HG02588 (cell line): ENCODE measurements at regions not wholly inside any gene's neighbourhood (a gene's known extent, or its start where the extent isn't known, plus 50 kb on each side); places are given as distances from the start of the nearest gene placed in this dataset.

Source experiments
- ATAC-seq: cut with Tn5 transposase; IDR thresholded peaks from one replicate; pipeline ENCODE4 v1.9.1; 2021; ENCODE audit warnings: mild to moderate bottlenecking, moderate library complexity; ENCODE audit not compliant: unreplicated experiment

DNA sequence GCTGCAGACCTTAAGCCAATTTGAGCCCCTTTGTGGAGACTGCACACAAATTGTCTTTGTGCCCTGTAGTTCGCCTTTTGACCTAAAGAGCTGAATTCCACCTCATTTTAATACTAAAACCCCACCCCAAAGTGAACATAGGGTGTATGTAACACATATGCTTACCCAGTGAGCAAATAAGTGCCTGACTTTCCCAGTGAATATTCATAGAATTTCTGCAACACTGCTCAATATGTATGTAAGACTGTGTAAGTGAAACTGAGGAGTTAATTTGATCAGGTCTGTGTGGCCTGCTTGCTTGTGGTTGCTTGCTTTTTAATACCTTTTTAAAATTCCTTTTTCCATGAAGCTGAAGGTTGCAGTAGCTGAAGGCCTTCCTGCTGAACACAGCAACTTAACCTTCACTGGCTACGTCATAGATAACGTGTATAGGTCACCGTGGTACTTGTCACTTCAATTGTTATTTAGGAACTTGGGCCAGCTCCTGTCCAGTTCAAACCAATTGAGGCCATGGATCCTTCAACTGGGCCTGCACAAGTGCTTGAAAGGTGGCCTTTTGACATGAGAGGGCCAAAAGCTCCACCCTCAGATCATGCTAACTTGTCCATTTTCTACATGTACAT is 131.7 kb upstream of the BTBD3 start:
- ATAC-seq: no peak

DNA sequence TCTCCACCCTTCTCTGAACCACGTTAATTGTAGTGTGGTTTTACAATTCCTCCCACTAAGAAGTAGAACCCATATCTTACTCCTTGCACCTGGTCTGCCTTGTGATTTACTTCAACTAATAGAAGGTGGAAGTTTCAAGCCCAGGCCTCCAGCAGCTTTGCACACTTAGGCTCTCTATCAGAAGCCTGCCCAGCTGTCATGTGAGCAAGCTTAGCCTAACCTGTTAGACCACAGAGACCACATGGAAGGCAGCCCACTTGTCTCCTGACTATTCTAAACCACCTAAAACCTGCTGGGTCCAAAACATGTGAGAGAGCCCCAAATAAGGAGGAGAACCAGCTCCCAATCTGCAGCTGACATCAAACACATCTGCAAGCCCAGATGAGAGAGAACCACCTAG is 127.6 kb upstream of the BTBD3 start:
- no peak for ATAC-seq

DNA sequence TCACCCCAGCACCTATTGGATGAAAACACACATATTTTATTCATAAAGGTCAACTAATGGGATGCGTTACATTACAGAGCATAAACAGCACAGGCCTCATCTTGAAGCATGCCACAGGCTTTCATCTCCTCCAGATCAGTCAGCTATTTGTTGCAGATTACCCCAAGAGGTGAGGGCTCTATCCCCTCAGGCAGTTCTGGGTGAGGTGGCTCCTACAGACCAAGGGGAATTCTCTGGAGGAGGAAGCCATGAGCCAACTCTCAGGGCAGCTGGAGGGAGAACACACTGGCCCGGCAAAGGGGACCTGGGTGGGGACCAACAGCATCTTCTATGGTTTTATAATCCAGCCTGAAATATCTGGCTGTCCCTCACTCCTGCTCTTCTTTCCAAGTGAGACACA is 126.4 kb upstream of the BTBD3 start:
- ATAC-seq: no peak

DNA sequence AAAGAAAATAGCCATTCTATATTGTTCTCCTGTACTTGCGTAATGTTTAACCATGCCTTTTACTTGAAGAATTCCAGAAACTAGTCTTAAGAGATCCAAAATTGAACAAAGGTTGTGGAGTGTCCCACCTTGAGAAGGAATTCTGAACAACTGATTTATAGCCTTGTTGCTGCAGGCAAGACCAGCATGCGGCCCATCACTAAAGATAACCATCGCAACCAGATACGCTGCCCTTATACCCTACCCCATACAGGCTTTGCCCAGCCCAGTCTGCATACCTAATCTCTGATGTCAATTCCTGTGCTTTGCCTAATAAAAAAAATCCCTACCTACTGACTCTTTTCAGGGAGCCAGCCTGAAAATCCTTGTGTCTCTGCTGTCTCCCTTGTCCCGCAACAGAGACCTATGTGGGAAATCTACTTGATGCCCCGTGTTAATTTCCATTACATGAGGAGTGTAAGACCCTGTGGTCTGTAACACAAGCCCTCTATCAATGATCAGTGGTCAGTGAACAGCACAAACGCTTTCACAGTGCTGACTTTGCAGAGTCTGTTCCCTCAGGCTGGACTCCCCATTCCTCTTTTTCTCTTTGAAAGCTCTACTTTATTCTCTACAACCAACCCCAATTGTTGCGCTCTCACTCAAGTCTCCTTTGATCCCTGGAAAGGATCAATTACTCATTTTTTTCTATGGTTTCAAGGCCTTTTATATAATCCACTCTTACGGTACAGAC is 125.7 kb upstream of the BTBD3 start:
- no peak for ATAC-seq

DNA sequence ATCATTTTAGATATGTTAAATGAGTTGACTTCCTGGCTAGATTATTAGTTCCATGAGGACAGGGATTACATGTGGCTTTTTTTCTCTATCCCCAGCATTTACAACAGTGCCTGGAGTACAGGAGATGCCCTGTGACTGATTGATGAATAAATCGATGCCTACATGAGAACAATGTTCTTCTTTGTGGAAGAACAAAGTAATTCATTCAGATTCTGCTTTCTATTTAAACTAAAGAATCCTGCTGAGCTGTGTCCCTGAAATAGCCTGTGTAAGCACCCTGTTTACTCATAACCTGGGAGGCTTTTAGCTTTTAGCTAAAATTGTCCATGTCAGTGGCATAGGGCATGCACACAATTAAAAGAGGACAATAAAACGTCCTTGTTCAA is 125.1 kb upstream of the BTBD3 start:
- ATAC-seq: no peak

DNA sequence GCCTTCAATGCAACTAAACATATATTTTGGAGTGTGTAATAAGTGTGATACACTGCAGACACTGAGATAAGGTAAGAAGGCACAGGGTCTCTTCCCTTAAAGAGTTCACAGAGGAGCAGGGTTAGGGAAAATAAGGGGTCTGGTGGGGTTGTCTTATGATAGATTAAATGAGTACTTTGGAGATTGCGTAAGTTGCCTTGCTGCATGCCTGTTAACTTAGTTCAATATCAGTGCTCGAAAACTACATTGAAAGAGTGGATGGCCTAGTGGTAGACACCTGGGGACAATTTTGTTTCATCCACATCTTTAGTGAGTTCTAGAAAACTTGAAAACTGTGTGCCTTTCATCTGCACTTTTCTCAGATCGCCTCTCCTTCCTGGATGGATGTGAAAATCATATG is 123.2 kb upstream of the BTBD3 start:
- no peak for ATAC-seq

DNA sequence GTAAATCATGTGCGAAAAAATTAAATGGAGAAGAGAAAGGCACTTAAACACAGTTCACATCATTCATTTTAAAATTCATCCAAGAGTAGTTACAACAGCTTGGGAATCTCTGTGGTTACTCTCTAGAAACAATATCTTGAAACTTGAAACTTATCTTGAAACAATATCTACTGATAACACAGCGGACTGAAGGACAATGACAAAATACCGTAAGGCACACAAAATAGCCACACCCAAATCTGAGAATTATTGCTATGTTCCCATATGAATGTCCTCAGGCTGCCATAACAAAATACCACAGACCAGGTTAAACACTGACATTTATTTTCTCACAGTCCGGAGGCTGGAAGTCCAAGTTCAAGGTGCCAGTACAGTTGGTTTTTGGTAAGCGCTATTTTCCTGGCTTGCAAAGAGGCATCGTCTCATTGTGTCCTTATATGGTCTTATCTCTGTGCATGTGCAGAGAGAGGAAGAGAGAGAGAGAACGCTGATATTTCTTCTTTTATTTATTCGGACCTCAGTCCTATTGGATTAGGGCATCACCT is 122.5 kb upstream of the BTBD3 start:
- no peak for ATAC-seq

DNA sequence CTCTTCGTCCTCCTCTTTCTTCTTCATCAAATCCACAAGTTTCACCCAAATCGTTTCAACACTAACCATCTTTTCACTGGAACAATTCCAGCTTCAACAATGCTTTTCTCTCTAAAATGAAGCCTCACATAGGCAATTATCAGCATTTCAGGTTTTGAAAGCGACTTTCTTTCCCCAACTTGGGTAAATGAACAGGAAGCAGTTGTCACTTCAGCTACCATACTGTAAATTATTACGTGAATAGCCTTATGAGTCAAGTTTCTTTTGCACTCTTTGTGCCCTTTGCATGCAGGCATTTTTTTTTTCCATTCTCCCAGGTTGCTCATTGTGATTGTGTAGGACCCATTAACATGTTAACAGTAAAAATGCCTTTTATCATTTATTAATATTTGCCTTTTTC is 121.7 kb upstream of the BTBD3 start:
- no peak for ATAC-seq

DNA sequence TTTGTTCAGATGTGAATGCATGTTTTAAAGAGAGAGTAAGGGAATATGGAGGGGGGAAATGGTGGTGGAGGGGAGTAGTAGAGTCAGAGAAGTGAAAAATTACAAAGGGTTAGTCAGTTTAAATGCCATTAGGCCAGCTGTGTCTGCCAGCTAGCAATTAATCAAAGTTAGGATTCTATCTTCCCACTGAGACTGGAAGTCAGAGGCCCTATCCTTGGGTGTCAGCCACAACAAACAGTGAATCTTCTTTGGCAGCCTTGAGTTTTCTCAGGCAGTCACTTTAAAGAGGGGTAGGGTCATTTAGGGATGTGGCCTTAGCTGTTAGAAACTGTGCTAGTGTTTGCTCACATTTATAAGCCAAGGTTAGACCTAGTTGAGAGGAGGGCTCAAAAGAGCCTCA is 120.5 kb upstream of the BTBD3 start:
- no peak for ATAC-seq

DNA sequence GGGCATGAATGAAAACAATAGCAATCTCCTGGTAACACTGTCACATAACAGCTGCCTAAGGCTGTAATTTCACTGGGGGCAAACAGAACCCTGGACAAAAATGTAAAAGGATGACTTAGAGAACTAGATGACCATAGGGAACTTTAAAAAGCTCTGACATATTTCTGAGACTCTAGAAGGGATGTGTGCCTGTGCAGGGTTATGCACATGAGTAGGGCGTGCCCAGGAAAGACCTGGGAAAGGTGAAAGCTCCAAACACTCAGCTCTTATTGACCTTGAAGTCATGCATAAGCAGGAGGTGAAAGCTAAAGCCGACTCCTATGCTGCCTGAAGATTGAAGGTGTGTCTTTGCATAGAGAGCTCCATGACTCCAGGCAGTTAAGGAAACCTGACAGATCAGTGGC is 118.4 kb upstream of the BTBD3 start:
- ATAC-seq: no peak

DNA sequence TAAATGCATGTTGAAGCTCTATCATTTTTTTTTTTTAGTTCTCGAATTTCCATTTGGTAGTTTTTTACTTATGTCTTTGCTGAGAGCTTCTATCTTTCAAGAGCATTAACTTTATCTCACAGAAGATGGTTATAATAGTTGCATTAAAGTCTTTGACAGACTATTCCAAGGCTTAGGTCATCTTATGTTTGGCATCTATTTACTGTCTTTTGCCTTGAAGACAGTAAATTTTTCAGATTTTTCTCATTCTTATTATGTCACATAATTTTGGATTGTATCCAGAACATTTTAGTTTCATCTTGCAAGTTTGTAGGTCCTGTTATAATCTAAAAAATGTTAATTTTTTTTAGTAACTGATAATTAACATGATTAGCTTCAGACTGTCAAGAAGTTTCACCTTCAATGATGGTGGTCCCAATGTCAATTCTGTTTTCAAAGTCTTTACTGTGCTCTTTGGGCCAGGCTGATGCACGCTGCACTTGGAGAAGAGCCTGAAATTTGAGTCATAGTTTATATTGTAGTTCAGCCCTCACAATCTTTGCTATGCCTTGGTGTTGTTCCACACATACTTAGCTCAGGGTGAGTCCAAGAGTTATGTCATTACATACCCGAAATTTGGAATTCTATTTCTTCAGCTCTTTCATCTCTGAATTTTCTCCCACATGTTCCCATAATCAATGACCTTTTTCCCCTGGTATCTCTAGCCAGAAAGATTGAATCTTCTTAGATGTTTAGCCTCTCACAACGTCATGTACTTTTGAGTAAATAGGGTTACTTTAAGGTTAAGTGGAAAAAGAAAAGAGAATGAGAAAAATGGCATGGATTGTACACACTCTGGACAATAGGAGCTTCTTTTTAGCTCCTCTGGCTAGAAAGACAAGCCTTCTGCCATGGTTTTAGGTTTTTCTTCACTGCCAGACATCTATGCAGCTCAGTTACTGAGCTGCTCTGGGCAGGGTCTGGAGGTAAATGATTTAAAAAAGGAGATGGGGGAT is 110.3 kb upstream of the BTBD3 start:
- ATAC-seq: no peak

DNA sequence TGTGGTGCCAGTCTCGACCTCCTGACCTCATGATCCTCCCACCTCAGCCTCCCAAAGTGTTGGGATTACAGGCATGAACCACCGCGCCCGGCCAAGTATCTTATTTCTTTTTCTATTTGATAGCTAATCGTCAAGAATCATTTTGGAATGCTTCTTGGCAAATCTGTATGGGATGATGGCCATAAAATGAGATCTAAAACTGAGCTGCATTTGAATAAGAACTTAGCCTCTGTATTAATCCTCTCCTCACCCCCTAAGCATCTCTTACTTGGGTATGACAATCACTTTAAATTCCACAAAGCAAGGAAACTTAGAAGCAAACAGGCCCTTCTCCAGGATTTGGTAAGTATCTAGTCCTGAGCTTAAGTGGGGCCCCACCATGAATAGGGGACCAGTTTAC is 108.9 kb upstream of the BTBD3 start:
- no peak for ATAC-seq

DNA sequence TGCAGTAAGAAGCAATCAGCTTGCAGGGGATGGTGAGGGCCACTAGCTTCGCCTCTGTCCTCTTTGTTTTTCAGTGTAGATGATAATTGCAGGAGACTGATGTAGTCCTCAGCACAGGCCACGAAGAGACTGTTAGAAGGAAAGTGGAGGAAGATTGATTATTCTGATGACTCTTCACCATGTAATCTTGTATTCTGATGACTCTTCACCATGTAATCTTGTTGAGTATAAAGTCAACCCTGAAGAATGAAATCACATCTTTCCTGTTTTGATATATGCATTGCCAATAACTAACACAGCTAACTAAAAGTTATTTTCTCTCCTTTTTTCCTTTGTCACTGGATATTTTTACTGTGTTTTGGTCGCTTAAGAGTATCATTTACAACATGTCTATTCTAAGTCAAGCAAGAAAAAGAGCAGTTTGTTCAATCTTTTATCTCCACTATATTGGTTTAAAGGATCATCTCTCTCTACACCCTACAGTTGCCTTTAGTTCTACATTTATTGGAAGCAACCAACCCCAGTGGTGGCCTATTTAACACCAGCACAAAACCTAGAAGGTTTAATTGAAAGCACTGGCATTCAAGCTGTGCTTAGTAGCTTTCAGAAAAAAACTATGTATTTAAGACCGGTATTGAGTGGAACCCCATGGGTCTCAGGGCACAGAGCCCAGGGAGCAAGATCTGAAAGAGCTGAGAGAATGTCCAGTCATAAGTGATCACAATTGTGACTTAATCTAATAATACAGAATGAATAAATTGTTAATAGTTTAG is 107.2 kb upstream of the BTBD3 start:
- no peak for ATAC-seq

DNA sequence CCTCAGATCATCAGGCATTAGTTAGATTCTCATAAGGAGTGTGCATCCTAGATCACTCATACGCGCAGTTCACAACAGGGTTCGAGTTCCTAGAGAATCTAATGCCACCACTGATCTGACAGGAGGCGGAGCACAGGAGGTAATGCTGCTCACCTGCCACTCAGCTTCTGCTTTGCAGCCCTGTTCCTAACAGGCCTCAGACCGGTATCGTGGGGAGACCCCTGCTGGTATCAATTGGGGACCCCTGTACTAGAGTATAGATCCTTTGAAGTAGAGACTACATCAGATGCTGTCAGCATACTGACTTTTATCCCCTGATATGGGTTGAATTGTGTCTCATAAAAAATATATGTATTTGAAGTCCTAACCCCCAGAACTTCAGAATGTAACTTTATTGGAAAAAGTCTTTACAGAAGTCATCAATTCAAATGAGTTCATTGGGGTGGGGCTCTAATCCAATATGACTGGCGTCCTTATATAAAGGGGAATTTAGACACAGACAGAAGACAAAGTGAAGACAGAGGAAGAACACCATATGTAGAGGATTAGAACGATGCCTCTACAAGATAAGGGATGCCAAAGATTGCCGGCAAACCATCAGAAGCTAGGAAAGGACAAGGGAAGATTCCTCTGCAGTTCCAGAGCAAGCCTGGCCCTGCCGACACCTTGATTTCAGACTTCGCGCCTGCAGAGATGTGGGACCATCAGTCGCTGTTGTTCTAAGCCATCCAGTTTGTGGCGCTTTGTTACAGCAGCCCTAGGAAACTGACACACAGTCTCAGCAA is 104.4 kb upstream of the BTBD3 start:
- no peak for ATAC-seq

DNA sequence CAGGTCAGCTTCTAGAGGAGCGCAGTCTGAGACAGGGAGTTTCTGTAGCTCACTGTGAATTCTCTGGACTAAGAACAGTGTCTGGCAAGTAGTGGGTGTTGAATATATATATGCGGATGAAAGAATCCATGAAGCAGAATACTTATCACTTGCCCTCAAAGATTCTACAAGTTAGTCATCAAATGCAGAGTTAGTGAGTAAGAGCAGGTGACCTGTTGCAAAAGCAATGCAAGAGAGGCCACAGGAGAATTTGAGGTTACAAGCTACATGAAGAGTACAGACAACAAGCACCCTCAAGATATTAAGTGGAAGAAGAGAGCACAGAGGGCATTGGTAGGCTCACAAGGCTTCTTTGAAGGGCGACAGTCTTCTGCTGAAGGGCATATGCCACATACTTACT is 103.4 kb upstream of the BTBD3 start:
- ATAC-seq: no peak

DNA sequence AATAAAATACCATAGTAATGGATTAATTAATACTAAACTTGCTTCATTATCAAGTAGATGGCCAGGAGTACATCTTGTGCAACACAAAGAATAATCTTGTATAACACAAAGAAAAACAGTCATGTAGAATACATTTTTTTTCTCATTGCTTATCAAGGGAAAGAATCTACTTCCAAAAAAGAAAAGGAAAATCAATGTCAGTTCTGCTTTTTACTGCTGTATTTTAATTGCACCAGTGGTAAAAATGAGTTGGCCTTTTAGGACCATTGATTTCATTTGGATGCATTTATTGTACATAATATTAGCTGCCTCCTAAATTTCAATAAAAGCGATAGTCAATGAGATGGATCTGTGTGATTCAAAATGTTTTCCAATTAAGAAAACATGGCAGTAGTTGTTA is 96.9 kb upstream of the BTBD3 start:
- ATAC-seq: no peak

DNA sequence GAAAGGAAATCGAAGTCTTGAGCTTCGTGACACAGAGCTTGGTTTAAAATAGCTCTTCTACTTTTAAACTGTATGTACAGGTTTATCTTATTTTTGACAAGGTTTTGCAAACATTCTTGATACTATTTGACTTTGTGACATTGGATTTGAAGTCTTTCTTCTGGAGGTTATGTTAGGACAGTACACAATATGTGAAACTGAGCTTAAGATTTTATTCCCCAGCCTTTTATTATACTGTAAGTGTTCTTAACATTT is 95.2 kb upstream of the BTBD3 start:
- ATAC-seq: no peak

DNA sequence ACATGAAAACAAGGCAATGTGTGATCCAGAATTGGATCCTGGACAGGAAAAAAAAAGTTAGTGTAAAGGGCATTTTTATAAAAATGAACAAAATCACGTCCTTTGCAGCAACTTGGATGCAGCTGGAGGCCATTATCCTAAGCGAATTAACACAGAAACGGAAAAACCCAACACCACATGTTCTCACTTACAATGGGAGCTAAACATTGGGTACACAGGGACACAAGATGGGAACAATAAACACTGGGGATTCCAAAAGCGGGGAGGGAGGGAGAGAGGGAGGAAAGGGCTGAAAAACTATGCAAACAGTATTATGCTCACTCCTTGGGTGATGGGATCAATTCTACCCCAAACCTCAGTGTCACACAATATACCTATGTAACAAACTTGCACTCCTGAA is 91.4 kb upstream of the BTBD3 start:
- ATAC-seq: no peak

DNA sequence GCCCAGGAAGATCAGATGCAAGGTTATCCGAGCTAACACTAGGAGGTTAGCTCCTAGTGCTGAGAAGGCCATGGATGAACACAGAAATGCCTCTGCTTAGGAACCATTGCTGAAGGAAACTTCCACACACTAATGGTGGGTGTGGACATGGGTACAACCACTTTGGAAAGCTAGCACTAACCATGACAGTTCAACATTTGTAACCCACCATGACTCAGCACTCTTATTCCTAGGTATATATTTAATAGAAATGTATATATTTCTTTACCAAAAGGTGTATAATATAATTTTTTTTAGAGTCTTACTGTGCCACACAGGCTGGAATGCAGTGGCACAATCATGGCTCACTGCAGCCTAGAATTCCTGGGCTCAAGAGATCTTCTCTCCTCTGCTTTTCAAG is 85.3 kb upstream of the BTBD3 start:
- no peak for ATAC-seq

DNA sequence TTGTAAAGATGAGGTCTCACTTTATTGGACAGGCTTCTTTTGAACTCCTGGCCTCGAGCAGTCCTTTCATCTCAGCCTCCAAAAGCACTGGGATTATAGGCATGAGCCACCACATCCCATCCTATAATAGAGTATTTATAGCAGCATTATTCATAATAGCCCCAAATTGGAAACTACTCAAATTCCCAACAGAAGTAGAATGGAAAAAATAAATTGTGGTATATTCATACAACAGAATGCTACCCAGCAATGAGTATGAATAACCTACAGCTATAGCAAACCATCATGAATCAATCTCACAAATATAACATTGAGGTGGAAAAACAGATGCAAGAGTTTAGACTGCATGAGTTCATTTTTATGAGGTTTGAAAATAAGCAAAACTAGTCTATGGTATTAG is 84.8 kb upstream of the BTBD3 start:
- ATAC-seq: no peak
